Upper lobe of left lung (tissue), 4 donors: ENCODE measurements at regions not wholly inside any gene's neighbourhood (a gene's known extent, or its start where the extent isn't known, plus 50 kb on each side); places are given as distances from the start of the nearest gene placed in this dataset.

Experiments used
- CTCF ChIP-seq, 6 experiments: fragments of 450-650 bp in 4 of 6; fragments of 200-600 bp in 2 of 6; sonication (generic) in 2 of 6; IDR thresholded peaks; one replicate each; pipeline ENCODE4 v1.5.1; 2016 to 2019; ENCODE audit warnings: antibody characterized with exemption in 6 of 6
- EP300 ChIP-seq, 4 donors: sonication (generic); formaldehyde crosslinking; IDR thresholded peaks; one replicate each; pipeline ENCODE4 v1.5.1; 2017; ENCODE audit warnings: antibody characterized with exemption in 4 of 4, control low read depth in 2 of 4
- POLR2A ChIP-seq, 4 donors: fragments of 450-650 bp; IDR thresholded peaks; one replicate each; pipeline ENCODE4 v1.5.1; 2016 to 2017; ENCODE audit warnings: antibody characterized with exemption in 4 of 4, mild to moderate bottlenecking in 2 of 4
- POLR2AphosphoS5 ChIP-seq, 2 donors: sonication (generic); formaldehyde crosslinking; IDR thresholded peaks; one replicate each; pipeline ENCODE4 v1.5.1; 2017; ENCODE audit warnings: antibody characterized with exemption in 2 of 2

- TF ChIP-seq CTCF (IDR thresholded peaks at IDR 0.05) (no peak), POLR2A (IDR thresholded peaks at IDR 0.05) (no peak), EP300 (IDR thresholded peaks at IDR 0.05) (no peak), POLR2AphosphoS5 (IDR thresholded peaks at IDR 0.05) (no peak)
Observed at GRCh38 chr13:89255844-89256406, 1584.8 kb downstream of the SLITRK5 start.
